ENCODE measurements at regions not wholly inside any gene's neighbourhood (a gene's known extent, or its start where the extent isn't known, plus 50 kb on each side); places are given as distances from the start of the nearest gene placed in this dataset.
"Not testable (repeated sequence)": the region's sequence is repeated elsewhere in the genome, so short reads cannot be mapped to it uniquely, and the experiment has no call there.

DNA sequence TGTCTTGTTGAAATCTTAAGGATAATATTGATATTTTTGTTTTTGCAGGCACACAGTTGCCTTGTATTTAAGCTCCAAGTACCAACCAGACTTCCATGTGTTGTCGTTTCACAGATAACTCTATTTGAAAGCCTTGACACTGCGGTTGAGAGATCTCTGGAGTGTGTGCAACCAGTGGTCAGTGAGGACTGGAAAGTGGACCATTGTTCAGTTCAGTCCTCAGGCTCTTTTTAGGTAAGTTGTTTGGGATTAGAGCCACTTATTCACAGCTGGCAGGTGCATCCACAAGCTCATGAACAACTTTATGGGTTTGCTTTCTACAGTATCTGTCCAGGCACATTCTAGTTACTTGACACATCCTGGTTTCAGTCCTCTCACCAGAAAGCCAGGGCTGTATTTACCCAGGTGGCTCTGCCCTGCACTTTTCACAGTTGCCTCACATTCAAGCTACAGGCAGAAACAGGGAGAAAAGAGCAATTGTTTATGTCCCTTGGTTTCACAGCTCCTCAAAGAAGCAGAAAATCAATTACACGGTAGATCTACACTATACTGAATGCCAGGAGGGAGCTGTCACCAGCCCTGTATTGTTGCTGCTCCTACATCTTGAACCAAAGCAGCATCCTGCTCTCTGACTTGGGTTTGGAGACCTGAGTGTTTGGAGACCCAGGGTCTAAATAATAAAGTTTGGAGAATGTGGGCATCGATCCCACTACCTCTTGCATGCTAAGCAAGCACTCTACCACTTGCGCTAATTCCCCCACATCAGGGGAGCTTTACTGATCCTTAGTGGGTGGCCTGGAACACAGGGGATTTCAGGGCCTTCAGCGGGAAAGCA lies 543.3 kb downstream of the PRIM2 start:
- H3K4me1 ChIP-seq; H3K27ac ChIP-seq; intact Hi-C loops (cut with DNase I); H3K36me3 ChIP-seq; DNase-seq; H3K27me3 ChIP-seq; ATAC-seq; H3K9me3 ChIP-seq; H3K4me3 ChIP-seq: not testable (repeated sequence)
- 65 to 79% (median 75%) methylated on average over 5 of the region's 6 CpGs for WGBS, 4 donors

GRCh38 chr6:57870083-57870482 lies 552.7 kb downstream of the PRIM2 start:
- H3K36me3 ChIP-seq; H3K9me3 ChIP-seq; DNase-seq; ATAC-seq; intact Hi-C loops (cut with DNase I); H3K4me1 ChIP-seq; H3K27me3 ChIP-seq; H3K4me3 ChIP-seq; H3K27ac ChIP-seq: not testable (repeated sequence)
- 31 to 44% methylated on average over 3 of the region's 3 CpGs; no CpG with 5 or more reads in 2 of the 4 donors for WGBS, 4 donors

- WGBS, 4 donors: 67 to 76% (median 72%) methylated on average over 7 of the region's 7 CpGs
- intact Hi-C loops (cut with DNase I): not testable (repeated sequence)
These were observed 556.0 kb downstream of the PRIM2 start for GRCh38 chr6:57873424-57873823.

DNA sequence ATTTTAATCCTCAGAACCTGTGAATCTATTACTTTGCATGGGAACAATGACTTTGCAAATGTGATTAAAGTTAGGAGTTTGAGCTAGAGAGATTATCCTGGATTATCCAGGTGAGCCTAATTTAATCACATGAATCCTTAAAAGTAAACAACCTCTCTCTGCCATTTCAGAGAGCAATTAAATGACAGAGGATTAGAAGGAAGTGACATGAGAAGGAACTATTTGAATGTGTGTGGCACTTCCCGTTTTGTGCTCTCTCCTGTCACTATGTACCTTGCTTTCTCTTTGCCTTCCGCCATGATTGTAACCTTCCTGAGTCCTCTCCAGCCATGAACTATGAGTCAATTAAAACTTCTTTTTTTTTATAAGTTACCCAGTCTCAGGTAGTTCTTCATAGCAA lies 559.2 kb downstream of the PRIM2 start:
- H3K9me3 ChIP-seq; H3K27me3 ChIP-seq; ATAC-seq; H3K36me3 ChIP-seq; H3K27ac ChIP-seq; intact Hi-C loops (cut with DNase I); H3K4me3 ChIP-seq; H3K4me1 ChIP-seq; DNase-seq: not testable (repeated sequence)
- 76 to 91% (median 82%) methylated on average over 2 of the region's 2 CpGs for WGBS, 4 donors

More at GRCh38 chr6:57873424-57873823, 556.0 kb downstream of the PRIM2 start:
- not testable (repeated sequence) for ATAC-seq, H3K36me3 ChIP-seq, H3K4me1 ChIP-seq, H3K9me3 ChIP-seq, H3K4me3 ChIP-seq, H3K27ac ChIP-seq, H3K27me3 ChIP-seq, DNase-seq

GRCh38 chr6:57877729-57878128 lies 560.3 kb downstream of the PRIM2 start:
- H3K4me1 ChIP-seq; DNase-seq; intact Hi-C loops (cut with DNase I); H3K27ac ChIP-seq; ATAC-seq; H3K27me3 ChIP-seq; H3K4me3 ChIP-seq; H3K36me3 ChIP-seq; H3K9me3 ChIP-seq: not testable (repeated sequence)
- WGBS, 4 donors: 70 to 92% (median 86%) methylated on average over 2 to 3 of the region's 3 CpGs

DNA sequence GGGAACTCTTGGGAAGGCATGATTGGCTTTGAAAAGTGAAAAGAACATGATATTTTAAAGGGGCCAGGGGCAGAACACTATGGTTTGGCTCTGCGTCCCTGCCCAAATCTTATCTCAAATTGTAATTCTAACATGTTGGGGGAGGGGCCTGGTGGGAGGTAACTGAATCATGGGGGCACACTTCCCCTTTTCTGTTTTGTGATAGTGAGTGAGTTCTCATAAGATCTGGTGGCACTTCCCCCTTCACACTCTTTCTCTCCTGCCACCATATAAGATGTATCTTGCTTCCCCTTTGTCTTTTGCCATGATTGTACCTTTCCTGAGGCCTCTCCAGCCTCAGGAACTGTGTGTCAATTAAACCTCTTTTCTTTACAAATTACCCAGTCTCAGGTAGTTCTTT lies 561.4 kb downstream of the PRIM2 start:
- H3K27me3 ChIP-seq; ATAC-seq; H3K4me3 ChIP-seq; H3K27ac ChIP-seq; H3K9me3 ChIP-seq; DNase-seq; intact Hi-C loops (cut with DNase I); H3K36me3 ChIP-seq; H3K4me1 ChIP-seq: not testable (repeated sequence)
- WGBS, 4 donors: 41 to 57% (median 52%) methylated on average over 1 of the region's 1 CpG

DNA sequence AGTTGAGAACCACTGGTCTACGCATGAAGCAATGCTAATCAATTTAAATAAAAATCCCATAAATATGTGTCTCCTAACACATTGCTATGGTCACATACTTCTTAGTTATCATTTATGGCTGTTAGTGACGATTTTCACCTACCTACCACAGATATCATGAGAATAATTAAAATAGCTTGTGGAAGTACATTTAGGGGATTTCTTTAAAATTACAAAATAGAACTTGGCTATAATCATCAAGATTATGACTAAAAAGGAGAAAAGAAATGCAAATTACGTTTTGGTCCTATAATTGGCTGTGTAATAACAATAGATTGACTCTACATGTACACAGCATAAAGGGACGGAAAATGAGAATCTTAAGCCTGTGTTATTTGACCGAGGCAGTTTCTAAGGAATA lies 581.4 kb downstream of the PRIM2 start:
- H3K4me1 ChIP-seq; DNase-seq; H3K9me3 ChIP-seq; H3K4me3 ChIP-seq; ATAC-seq; H3K27me3 ChIP-seq; H3K27ac ChIP-seq; H3K36me3 ChIP-seq; intact Hi-C loops (cut with DNase I): not testable (repeated sequence)
- 76 to 83% (median 79%) methylated on average over 5 of the region's 5 CpGs for WGBS, 4 donors

DNA sequence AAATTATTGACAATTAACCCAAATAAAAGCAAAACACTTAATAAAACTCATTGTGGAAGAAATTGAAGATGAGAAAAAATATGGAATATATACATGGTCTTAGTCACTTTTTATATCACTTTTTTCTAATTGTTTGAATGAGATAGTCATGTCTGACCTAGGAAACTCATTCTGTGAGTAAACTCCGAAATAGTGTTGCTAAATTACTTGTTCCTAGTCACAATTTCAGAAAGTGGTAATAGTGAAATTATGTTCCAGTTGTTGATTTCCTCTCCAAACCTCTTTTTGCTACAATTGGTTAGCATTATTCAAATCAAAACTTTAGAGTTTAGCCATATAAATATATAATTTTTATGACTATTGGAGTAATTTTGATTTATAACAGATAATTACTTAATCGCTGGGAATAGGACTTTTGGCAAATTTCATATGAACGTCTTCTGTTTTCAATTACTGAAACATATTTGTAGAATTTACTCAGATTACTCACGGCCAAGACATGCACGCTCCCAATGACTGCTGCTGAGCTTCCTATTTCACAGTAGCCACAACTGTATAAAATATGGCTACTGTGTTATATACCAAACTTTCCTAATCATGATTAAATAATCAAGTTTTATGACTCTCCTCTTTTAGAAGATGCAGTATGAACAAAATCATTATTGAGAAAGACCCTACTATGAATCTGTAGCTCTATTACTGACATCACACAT lies 583.4 kb downstream of the PRIM2 start:
- ATAC-seq; H3K4me3 ChIP-seq; H3K9me3 ChIP-seq; H3K27me3 ChIP-seq; DNase-seq; H3K27ac ChIP-seq; H3K4me1 ChIP-seq; H3K36me3 ChIP-seq; intact Hi-C loops (cut with DNase I): not testable (repeated sequence)
- WGBS, 4 donors: 84 to 96% (median 88%) methylated on average over 2 to 3 of the region's 5 CpGs

DNA sequence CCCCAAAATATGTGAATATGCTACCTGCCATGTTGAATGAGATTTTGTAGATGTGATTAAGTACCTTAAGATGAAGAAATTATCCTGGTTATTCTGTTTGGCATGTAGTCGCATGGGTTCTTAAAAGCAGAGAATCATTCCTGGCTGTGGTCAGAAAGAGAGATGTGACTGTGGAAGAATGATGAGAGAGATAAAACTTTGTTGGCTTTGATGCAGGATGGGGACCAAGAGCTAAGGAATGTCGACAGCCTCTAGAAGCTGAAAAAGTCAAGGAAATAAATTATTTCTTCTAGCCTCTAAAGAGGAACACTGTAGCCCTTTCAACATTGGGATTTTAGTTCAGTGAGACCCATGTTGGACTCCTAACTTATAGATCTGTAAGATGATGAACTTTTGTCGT lies 584.0 kb downstream of the PRIM2 start:
- intact Hi-C loops (cut with DNase I); H3K9me3 ChIP-seq; H3K4me3 ChIP-seq; H3K27me3 ChIP-seq; ATAC-seq; H3K27ac ChIP-seq; DNase-seq; H3K4me1 ChIP-seq; H3K36me3 ChIP-seq: not testable (repeated sequence)
- 77 to 91% (median 85%) methylated on average over 3 of the region's 3 CpGs for WGBS, 4 donors

DNA sequence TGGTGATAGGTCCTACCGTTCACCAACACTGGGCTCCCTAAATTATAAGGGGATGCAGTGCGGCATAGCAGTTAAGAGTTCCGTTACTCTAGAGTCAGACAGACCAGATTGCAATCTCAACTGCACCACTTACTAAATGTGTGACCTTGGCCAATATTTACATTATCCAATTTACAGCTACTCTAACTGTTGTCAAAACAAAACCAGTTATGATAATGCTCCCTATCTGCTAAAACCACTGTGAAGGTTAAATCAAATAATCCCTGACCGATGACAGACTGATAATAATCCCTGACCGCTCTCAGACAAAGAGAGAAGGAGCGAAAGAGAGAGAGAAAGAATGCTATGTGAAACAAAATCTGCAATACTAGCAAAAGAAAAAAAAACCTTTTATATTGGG lies 586.9 kb downstream of the PRIM2 start:
- H3K27ac ChIP-seq; H3K36me3 ChIP-seq; ATAC-seq; H3K4me1 ChIP-seq; H3K4me3 ChIP-seq; H3K9me3 ChIP-seq; intact Hi-C loops (cut with DNase I); DNase-seq; H3K27me3 ChIP-seq: not testable (repeated sequence)
- WGBS, 4 donors: 75 to 84% (median 78%) methylated on average over 6 of the region's 6 CpGs

GRCh38 chr6:57915300-57915699 lies 597.9 kb downstream of the PRIM2 start:
- intact Hi-C loops (cut with DNase I); H3K27me3 ChIP-seq; DNase-seq; H3K27ac ChIP-seq; H3K9me3 ChIP-seq; ATAC-seq; H3K4me1 ChIP-seq; H3K4me3 ChIP-seq: not testable (repeated sequence)
- peaks cover 0 to 21% (median 4%) of the 10 kb centered on the region in 9 donors for H3K36me3 ChIP-seq

Measured in heart left ventricle (tissue), 16 donors.